ENCODE measurements at regions not wholly inside any gene's neighbourhood (a gene's known extent, or its start where the extent isn't known, plus 50 kb on each side); places are given as distances from the start of the nearest gene placed in this dataset.

DNA sequence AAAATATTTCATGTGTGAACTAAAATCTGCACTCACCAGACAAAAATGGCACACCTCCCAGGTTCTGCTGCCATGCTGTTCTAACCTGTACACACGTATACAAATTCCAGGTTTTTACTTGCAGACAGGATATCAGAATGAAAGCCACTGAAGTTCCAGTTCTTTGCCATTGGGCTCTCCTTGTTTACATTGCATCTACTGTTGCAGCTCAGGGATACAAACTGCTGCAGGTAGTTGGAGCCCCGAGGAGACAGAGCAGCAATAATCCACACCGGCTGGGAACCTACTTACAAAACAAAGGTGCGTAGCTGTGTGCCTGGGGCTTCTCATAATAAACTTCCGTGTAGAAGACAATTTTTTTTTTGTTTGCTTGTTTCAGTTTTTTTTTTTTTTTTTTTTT, 59.6 kb downstream of the HAPSTR1 start:
- Histone ChIP-seq H3K9ac (ENCODE audit: low read length) (no peak overlapping the region), H3K36me3 (ENCODE audit: insufficient read depth, low read length) (no peaks in the 10 kb centered on the region), H3K4me3 (ENCODE audit: insufficient read depth, low read depth, low read length) (no peak overlapping the region), H3K27ac (ENCODE audit: low read depth, low read length) (no peak overlapping the region), H3K4me1 (ENCODE audit: insufficient read depth, low read length) (no peaks in the 10 kb centered on the region), H2AFZ (ENCODE audit: low read depth, low read length) (no peak overlapping the region), H3K79me2 (ENCODE audit: insufficient read depth, low read length) (no peaks in the 10 kb centered on the region), H3K9me3 (ENCODE audit: insufficient read depth, low read depth, low read length) (no peaks in the 10 kb centered on the region), H4K20me1 (ENCODE audit: insufficient read depth, low read length) (no peaks in the 10 kb centered on the region), H3K4me2 (ENCODE audit: low read length) (no peak overlapping the region), H3K27me3 (ENCODE audit: insufficient read depth, low read length) (no peaks in the 10 kb centered on the region)
- DNase-seq (ENCODE audit: low read depth) (no peak), FAIRE-seq (no peak)
- Mint-ChIP-seq H3K4me3 (ENCODE audit: unreplicated experiment) (no peak overlapping the region), H3K27ac (ENCODE audit: unreplicated experiment) (no peak overlapping the region), H3K4me1 (ENCODE audit: low read depth, unreplicated experiment) (peaks cover under 1% of the 10 kb centered on the region), H3K27me3 (ENCODE audit: low read depth, unreplicated experiment) (peaks cover 2% of the 10 kb centered on the region), H3K36me3 (ENCODE audit: low read depth, unreplicated experiment) (no peaks in the 10 kb centered on the region), H3K9me3 (ENCODE audit: unreplicated experiment) (no peaks in the 10 kb centered on the region)
- TF ChIP-seq EZH2 (IDR thresholded peaks at IDR 0.05; ENCODE audit: insufficient read depth, low read length) = no peak
- TF ChIP-seq, protein P1, sequence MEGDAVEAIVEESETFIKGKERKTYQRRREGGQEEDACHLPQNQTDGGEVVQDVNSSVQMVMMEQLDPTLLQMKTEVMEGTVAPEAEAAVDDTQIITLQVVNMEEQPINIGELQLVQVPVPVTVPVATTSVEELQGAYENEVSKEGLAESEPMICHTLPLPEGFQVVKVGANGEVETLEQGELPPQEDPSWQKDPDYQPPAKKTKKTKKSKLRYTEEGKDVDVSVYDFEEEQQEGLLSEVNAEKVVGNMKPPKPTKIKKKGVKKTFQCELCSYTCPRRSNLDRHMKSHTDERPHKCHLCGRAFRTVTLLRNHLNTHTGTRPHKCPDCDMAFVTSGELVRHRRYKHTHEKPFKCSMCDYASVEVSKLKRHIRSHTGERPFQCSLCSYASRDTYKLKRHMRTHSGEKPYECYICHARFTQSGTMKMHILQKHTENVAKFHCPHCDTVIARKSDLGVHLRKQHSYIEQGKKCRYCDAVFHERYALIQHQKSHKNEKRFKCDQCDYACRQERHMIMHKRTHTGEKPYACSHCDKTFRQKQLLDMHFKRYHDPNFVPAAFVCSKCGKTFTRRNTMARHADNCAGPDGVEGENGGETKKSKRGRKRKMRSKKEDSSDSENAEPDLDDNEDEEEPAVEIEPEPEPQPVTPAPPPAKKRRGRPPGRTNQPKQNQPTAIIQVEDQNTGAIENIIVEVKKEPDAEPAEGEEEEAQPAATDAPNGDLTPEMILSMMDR (IDR thresholded peaks at IDR 0.05; ENCODE audit: insufficient read depth, low read depth, low read length) = no peak

DNA sequence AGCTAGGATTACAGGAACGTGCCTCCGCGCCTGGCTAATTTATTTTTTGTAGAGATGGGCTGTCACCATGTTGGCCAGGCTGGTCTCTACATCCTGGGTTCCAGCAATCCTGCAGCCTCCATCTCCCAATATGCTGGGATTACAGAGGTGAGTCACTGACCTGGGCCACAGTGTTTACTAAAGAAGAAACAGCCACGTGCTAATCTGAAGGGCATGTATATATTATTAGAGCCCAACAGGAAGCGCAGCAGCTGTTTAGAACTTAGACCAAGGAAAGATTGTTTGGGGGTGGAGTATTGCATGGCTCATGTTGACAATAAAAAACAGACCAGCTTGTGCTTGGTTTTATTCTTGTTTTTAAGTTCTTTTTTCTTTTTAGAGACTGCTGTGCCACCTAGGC, 60.2 kb downstream of the HAPSTR1 start:
- no peaks in the 10 kb centered on the region for H4K20me1 ChIP-seq (ENCODE audit: insufficient read depth, low read length)
- no peak overlapping the region for H2AFZ ChIP-seq (ENCODE audit: low read depth, low read length)
- TF ChIP-seq, protein P1 (IDR thresholded peaks at IDR 0.05; ENCODE audit: insufficient read depth, low read depth, low read length) = no peak
- no peak for TF ChIP-seq EZH2 (IDR thresholded peaks at IDR 0.05; ENCODE audit: insufficient read depth, low read length)
- no peaks in the 10 kb centered on the region for H3K4me1 Mint-ChIP-seq (ENCODE audit: low read depth, unreplicated experiment)
- H3K36me3 Mint-ChIP-seq (ENCODE audit: low read depth, unreplicated experiment) = no peaks in the 10 kb centered on the region
- H3K9me3 Mint-ChIP-seq (ENCODE audit: unreplicated experiment) = no peaks in the 10 kb centered on the region
- no peak overlapping the region for H3K27ac ChIP-seq (ENCODE audit: low read depth, low read length)
- no peaks in the 10 kb centered on the region for H3K27me3 ChIP-seq (ENCODE audit: insufficient read depth, low read length)
- DNase-seq (ENCODE audit: low read depth) (no peak), FAIRE-seq (no peak)
- no peak overlapping the region for H3K9ac ChIP-seq (ENCODE audit: low read length)
- H3K4me1 ChIP-seq (ENCODE audit: insufficient read depth, low read length) = no peaks in the 10 kb centered on the region
- H3K4me3 ChIP-seq (ENCODE audit: insufficient read depth, low read depth, low read length) = no peak overlapping the region
- H3K4me2 ChIP-seq (ENCODE audit: low read length) = no peak overlapping the region
- H3K27me3 Mint-ChIP-seq (ENCODE audit: low read depth, unreplicated experiment) = peaks cover 2% of the 10 kb centered on the region
- H3K9me3 ChIP-seq (ENCODE audit: insufficient read depth, low read depth, low read length) = no peaks in the 10 kb centered on the region
- no peak overlapping the region for H3K27ac Mint-ChIP-seq (ENCODE audit: unreplicated experiment)
- H3K36me3 ChIP-seq (ENCODE audit: insufficient read depth, low read length) = no peaks in the 10 kb centered on the region
- no peaks in the 10 kb centered on the region for H3K79me2 ChIP-seq (ENCODE audit: insufficient read depth, low read length)
- H3K4me3 Mint-ChIP-seq (ENCODE audit: unreplicated experiment) = no peak overlapping the region

DNA sequence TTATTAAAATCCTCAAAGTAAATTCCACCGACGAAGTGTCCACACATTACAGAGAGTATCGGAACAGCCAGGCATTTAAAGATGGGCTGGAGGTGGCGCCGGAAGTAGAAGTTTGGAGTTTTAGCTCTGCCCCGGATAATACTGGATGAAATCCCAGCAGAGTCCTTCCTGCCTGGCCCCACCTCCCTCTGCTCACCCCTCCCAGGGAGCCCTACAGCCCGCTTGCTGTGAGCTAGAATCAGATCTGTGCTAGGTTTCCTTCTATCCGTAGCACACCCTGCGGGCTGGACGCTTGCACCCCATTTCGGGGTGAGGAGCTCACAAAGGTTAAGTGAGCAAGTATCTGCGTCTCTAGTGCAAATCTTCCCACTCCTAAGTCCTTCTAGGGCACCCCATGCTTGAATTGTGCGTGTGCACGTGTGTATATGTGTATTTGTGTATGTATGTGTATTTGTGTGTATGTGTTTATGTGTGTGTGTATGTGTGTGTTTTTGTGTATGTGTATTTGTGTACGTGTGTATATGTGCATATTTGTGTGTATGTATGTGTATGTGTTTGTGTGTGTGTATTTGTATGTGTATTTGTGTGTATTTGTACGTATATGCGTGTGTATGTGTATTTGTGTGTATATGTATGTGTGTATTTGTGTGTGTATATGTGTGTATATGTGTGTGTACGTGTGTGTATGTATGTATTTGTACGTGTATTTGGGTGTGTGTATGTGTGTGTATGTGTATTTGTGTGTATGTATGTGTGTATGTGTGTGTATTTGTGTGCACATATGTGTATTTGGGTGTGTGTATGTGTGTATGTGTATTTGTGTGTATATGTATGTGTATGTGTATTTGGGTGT, 61.4 kb downstream of the HAPSTR1 start:
- Mint-ChIP-seq H3K4me3 (ENCODE audit: unreplicated experiment) (no peak overlapping the region), H3K27ac (ENCODE audit: unreplicated experiment) (no peak overlapping the region), H3K27me3 (ENCODE audit: low read depth, unreplicated experiment) (peaks cover 4% of the 10 kb centered on the region), H3K9me3 (ENCODE audit: unreplicated experiment) (no peaks in the 10 kb centered on the region), H3K36me3 (ENCODE audit: low read depth, unreplicated experiment) (no peaks in the 10 kb centered on the region), H3K4me1 (ENCODE audit: low read depth, unreplicated experiment) (no peaks in the 10 kb centered on the region)
- H3K36me3 ChIP-seq (ENCODE audit: insufficient read depth, low read length) = no peaks in the 10 kb centered on the region
- no peak overlapping the region for H3K9ac ChIP-seq (ENCODE audit: low read length)
- H2AFZ ChIP-seq (ENCODE audit: low read depth, low read length) = no peak overlapping the region
- FAIRE-seq = no peak
- no peaks in the 10 kb centered on the region for H3K9me3 ChIP-seq (ENCODE audit: insufficient read depth, low read depth, low read length)
- H3K4me1 ChIP-seq (ENCODE audit: insufficient read depth, low read length) = no peaks in the 10 kb centered on the region
- H3K79me2 ChIP-seq (ENCODE audit: insufficient read depth, low read length) = no peaks in the 10 kb centered on the region
- peaks cover 5% of the 10 kb centered on the region for H3K27me3 ChIP-seq (ENCODE audit: insufficient read depth, low read length)
- no peak overlapping the region for H3K4me2 ChIP-seq (ENCODE audit: low read length)
- H4K20me1 ChIP-seq (ENCODE audit: insufficient read depth, low read length) = no peaks in the 10 kb centered on the region
- TF ChIP-seq, protein P1 (IDR thresholded peaks at IDR 0.05; ENCODE audit: insufficient read depth, low read depth, low read length) = no peak
- TF ChIP-seq EZH2 (IDR thresholded peaks at IDR 0.05; ENCODE audit: insufficient read depth, low read length) = no peak
- H3K27ac ChIP-seq (ENCODE audit: low read depth, low read length) = no peak overlapping the region
- DNase-seq (ENCODE audit: low read depth) = no peak
- no peak overlapping the region for H3K4me3 ChIP-seq (ENCODE audit: insufficient read depth, low read depth, low read length)
